HG02763 (cell line): ENCODE measurements at regions not wholly inside any gene's neighbourhood (a gene's known extent, or its start where the extent isn't known, plus 50 kb on each side); places are given as distances from the start of the nearest gene placed in this dataset.

ENCODE experiments used
- ATAC-seq: cut with Tn5 transposase; IDR thresholded peaks from one replicate; pipeline ENCODE4 v1.9.1; 2021; ENCODE audit warnings: mild to moderate bottlenecking, moderate library complexity; ENCODE audit not compliant: unreplicated experiment

GRCh38 chr1:184919892-184920291 is 54.4 kb downstream of the NIBAN1 start:
- no peak for ATAC-seq

GRCh38 chr1:184915463-184916090 is 58.7 kb downstream of the NIBAN1 start:
- ATAC-seq, result no peak

DNA sequence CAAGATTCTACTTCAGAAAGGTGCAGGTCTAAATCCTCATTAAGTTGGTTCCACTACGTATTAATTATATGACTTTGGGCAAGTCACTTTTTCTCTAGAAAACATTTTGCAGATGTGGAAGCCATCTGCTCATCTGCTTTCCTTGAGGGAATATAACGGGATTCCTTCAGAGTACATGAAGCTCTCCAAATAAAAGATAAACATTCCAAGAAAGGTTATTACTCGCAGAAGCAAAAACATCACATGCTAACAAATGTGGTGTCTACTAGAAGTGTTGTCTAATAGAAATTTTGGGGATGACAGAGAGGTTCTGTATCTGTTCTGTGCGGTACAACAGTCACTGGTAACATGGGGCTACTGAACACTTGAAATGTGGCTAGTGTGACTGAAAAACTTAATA is 60.2 kb downstream of the NIBAN1 start:
- ATAC-seq, result no peak

- no peak for ATAC-seq
These were observed 61.9 kb downstream of the NIBAN1 start for GRCh38 chr1:184912392-184912791.

- no peak for ATAC-seq
These were observed 62.5 kb downstream of the NIBAN1 start for GRCh38 chr1:184911830-184912229.

GRCh38 chr1:184911103-184911745 is 63.1 kb downstream of the NIBAN1 start:
- no peak for ATAC-seq

DNA sequence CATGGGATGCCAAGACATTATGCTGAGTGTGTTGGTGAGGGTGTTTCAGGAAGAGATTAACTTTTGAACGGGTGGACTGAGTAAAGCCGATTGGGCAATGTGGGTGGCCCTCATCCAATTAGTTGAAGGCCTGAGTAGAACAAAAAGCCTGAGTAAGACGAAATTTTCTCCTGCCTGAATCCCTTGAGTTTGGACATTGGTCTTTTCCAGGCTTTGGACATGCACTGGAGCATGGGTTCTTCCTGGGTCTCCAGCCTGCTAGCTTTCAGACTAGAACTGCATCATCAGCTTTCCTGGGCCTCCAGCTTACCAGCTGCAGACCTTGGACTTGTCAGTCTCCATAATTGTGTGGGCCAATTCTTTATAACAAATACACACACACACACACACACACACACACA is 63.6 kb downstream of the NIBAN1 start:
- no peak for ATAC-seq

DNA sequence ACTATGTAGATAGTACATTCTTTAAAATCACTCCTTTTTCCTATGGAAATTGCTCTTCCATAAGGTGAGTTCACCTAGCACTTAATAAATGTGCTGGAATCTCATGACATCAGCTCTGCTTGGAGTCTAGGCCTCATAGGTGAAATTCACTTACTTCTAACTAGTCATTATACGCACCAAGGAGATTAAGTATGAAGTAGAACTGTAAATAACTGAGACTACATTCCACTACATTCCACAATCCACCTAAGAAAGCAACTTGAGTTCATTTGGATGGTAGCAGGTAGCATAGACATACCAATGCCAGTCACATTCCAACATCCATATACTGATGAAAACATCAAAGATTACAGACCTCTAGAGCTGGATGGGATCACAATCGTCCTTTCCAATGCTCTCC is 64.3 kb downstream of the NIBAN1 start:
- ATAC-seq, result no peak

GRCh38 chr1:184909019-184909418 is 65.3 kb downstream of the NIBAN1 start:
- ATAC-seq, result no peak

DNA sequence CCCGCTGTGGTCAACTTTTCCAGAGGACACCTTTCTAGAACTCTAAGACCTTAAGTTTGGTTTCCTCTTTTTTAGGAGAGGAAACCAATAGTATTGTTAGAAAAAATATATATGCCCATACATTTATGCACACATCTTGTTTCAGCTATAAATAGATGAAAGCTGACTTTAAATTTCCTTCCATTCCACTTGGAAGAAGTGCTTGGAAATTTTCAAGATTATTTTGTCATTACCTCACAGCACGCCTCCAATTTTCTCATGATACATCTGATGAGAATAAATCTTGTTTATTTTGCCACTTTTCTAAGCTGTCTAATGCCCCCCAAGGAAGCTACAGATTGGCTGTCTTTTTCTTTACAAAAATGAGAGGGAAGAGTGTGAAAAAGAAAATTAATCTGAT is 65.8 kb downstream of the NIBAN1 start:
- ATAC-seq, result no peak

DNA sequence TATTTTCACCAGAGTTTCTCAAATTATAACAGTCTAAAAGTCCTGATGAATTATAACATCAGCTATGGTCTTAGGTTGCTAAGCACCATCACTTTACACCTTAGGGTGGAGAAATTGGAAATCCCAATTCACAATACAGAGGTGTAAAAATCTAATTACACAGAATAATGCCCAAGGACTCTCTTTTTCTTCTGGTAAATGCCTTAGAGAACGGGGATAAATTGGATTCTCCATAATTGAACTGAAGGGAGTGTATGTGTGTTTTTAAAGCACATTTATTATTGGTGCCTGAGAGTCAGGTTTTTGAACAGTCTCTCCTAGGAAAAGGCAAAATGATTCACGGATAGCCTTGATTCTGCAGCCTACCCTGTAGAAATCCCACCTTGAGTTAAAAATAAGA is 66.8 kb downstream of the NIBAN1 start:
- ATAC-seq, result no peak

- no peak for ATAC-seq
These were observed 67.5 kb downstream of the NIBAN1 start for GRCh38 chr1:184906761-184907160.

DNA sequence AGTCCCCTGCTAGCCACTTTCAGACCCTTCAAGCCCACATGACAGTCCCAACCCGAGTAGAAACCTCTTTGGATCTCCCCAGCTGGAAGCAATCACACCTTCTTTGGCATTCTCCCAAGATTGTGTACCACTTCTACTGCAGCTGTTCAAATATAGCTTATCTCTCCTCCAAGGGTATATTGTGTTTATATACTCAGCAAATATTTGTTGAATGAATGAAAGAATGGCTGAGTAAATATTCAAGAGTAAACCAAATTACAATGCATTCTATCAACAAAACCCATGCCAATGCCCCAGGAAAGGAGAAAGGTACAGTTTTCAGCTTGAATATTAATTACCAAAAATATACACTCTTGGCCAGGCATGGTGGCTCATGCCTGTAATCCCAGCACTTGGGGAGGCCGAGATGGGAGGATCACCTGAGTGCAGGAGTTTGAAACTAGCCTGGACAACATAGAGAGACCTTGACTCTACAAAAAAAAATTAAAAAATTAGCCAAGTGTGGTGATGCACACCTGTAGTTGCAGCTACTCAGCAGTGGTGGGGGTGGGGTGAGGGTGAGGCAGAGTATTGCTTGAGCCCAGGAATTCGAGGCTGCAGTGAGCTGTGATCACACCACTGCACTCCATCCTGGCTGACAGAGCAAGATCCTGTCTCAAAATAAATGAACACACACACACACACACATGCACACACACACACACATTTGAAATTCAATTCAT is 68.5 kb downstream of the NIBAN1 start:
- ATAC-seq, result no peak

DNA sequence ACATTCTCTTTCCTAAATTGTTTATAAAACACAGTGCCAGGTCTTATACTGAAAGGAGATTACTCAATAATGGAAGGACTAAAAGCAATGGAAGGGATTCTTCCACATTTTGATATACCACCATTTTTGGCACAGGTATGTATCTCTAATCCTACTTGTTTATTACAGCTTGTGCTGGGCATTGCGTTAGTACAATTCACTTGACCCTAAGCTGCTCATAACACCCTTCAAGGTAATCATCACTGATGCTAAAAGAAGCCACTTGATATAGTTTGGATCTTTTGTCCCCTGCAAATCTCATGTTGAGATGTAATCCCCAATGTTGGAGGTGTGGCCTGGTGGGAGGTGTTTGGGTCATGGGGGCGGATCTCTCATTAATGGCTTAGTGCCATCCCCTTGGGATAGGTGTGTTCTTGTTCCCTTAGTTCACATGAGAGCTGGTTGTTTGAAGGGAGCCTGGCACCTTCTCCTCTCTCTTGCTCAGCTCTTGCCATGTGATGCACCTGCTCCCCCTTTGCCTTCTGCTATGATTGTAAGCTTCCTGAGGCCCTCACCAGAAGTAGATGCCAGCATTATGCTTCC is 71.1 kb downstream of the NIBAN1 start:
- ATAC-seq, result no peak

- ATAC-seq, result no peak
These were observed 73.8 kb downstream of the NIBAN1 start for GRCh38 chr1:184900507-184900906.

- no peak for ATAC-seq
These were observed 78.3 kb downstream of the NIBAN1 start for GRCh38 chr1:184896000-184896399.

DNA sequence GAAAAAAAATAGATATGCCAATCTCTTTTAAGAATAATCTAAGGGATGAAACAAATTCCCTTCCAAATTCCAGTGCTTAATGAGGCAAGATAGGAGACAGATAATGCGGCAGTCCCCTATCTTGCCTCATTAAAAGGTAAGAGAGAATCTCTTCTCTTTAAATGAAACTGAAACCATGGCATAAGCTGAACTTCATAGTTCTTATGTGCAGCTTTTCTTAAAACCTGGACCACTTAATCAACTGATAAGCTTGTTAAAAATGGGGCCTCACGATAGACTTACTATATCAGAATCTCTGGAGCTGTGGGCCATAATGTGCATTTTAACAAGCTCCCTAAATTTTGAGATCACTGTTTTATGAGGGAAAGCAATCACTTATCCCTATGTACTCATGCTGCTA is 79.2 kb downstream of the NIBAN1 start:
- no peak for ATAC-seq

DNA sequence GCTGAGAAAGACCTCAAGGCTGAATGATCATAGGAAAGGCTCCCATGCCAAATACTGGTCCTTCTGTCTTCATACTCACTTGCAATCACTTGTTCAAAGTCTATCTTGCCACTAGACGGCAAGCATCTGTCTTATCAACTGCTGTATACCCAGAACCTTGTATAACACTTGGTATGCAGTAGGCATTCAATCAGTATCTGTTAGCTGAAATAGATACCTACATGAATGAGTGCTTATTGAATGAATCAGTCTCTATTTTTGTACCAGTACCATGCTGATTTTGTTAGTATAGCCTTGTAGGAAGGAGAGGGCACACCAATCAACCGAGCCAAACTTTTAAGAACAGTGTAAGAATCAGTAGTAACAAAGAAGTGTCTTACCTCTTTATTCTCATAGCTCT is 80.6 kb downstream of the NIBAN1 start:
- ATAC-seq, result no peak

- ATAC-seq, result peak; percentile 80
These were observed 82.2 kb downstream of the NIBAN1 start for GRCh38 chr1:184892116-184892515.

GRCh38 chr1:184891440-184891839 is 82.9 kb downstream of the NIBAN1 start:
- no peak for ATAC-seq

DNA sequence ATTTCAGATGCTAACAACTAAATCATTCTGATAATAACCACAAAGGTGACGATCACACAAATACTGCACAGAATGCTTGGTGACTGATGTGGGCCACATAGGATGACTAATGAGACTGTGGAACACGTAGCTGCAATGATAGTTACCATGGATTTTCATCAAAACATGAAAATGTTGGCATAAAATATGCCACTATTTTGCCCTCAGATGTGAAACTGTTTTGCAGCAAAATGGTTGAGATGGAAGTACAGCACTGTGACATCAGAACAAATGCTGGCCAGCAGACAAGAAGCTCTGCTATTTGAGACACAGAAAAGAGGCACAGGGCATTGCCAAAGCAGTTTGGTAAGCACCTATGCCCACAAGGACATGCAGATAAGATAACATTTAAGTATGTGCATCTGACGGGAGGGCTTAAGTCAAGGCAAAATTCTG is 83.8 kb downstream of the NIBAN1 start:
- no peak for ATAC-seq

DNA sequence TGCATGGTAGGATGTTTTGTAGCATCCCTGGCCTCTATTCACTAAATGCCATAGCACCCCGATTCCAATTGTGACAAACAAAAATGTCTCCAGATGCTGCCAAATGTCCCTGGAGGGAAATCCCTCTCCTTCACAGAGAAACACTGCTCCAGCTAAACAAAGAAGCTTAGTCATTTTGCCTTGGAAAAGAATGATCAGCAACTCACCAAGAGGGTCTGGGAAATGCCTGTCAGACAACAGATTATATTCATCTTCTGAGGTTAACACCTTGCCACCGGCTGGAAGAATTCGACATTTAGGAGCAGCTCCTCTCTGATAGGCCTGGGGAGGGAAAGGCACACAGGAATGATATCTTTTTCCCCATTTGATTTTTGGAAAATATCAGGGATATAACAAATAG is 84.4 kb downstream of the NIBAN1 start:
- no peak for ATAC-seq
